ENCODE measurements at regions not wholly inside any gene's neighbourhood (a gene's known extent, or its start where the extent isn't known, plus 50 kb on each side); places are given as distances from the start of the nearest gene placed in this dataset.

- no peak for TF ChIP-seq FOXP2 (optimal IDR thresholded peaks at IDR 0.05; ENCODE audit: control extremely low read depth, extremely low read length, insufficient read depth)
- no peak for TF ChIP-seq EZH2 (IDR thresholded peaks at IDR 0.05)
These were observed 160.3 kb downstream of the C9orf50 start for GRCh38 chr9:129460323-129461261.
